HepG2 (cell line): ENCODE measurements at regions not wholly inside any gene's neighbourhood (a gene's known extent, or its start where the extent isn't known, plus 50 kb on each side); places are given as distances from the start of the nearest gene placed in this dataset.

Experiments used
- ATF5 ChIP-seq: sonication (generic); formaldehyde crosslinking; IDR thresholded peaks from 2 replicates; pipeline ENCODE4 v1.4.0; 2020; ENCODE audit warnings: mild to moderate bottlenecking, low read depth, missing genetic modification reagents
- CAMTA2 ChIP-seq: sonication (generic); formaldehyde crosslinking; IDR thresholded peaks from 2 replicates; pipeline ENCODE4 v1.4.0; 2020; ENCODE audit warnings: mild to moderate bottlenecking, missing genetic modification reagents, borderline replicate concordance
- CEBPG ChIP-seq: IDR thresholded peaks from 2 replicates; pipeline ENCODE4 v1.6.1; 2016
- HOXA9 ChIP-seq: sonication (generic); formaldehyde crosslinking; IDR thresholded peaks from 2 replicates; pipeline ENCODE4 v1.8.1; 2022; ENCODE audit warnings: missing genetic modification reagents, mild to moderate bottlenecking, moderate library complexity, borderline replicate concordance
- MAZ ChIP-seq, 2 experiments: sonication (generic) in 1 of 2; formaldehyde crosslinking in 1 of 2; IDR thresholded peaks; 2 replicates each; pipeline versions ENCODE4 v1.5.0 to v1.6.1; 2012 to 2020; ENCODE audit warnings: low read depth in 2 of 2, mild to moderate bottlenecking in 2 of 2, borderline replicate concordance in 1 of 2, improper control_type of control experiment in 1 of 2, low read length in 1 of 2, missing genetic modification reagents in 1 of 2, moderate library complexity in 1 of 2
- MNT ChIP-seq: fragments of 450-650 bp; IDR thresholded peaks from 2 replicates; pipeline ENCODE4 v1.6.1; 2016
- MTA1 ChIP-seq: sonication (generic); formaldehyde crosslinking; IDR thresholded peaks from 2 replicates; pipeline ENCODE4 v1.4.0; 2020; ENCODE audit warnings: missing genetic modification reagents, mild to moderate bottlenecking, borderline replicate concordance
- NR2F6 ChIP-seq, 2 experiments: IDR thresholded peaks; 2 replicates each; pipeline ENCODE4 v1.6.1; 2016; ENCODE audit warnings: antibody characterized with exemption in 1 of 2, mild to moderate bottlenecking in 1 of 2
- POLR2G ChIP-seq: fragments of 200-400 bp; formaldehyde crosslinking; IDR thresholded peaks from 2 replicates; pipeline ENCODE4 v1.6.1; 2018; ENCODE audit warnings: mild to moderate bottlenecking, low read depth, low read length, moderate library complexity
- SKI ChIP-seq: fragments of 450-650 bp; IDR thresholded peaks from one replicate; pipeline ENCODE4 v1.6.1; 2018; ENCODE audit warnings: mild to moderate bottlenecking; ENCODE audit not compliant: partially characterized antibody
- SNAPC2 ChIP-seq: sonication (generic); formaldehyde crosslinking; IDR thresholded peaks from 2 replicates; pipeline ENCODE4 v1.8.1; 2022; ENCODE audit warnings: mild to moderate bottlenecking, missing genetic modification reagents
- ZFP82 ChIP-seq: sonication (generic); formaldehyde crosslinking; IDR thresholded peaks from 2 replicates; pipeline ENCODE4 v1.5.1; 2020; ENCODE audit warnings: mild to moderate bottlenecking, missing genetic modification reagents, borderline replicate concordance
- ZNF234 ChIP-seq: sonication (generic); formaldehyde crosslinking; conservative IDR thresholded peaks from 2 replicates; pipeline ENCODE4 v1.5.1; 2020; ENCODE audit warnings: mild to moderate bottlenecking, missing genetic modification reagents
- ZNF251 ChIP-seq: sonication (generic); formaldehyde crosslinking; IDR thresholded peaks from 2 replicates; pipeline ENCODE4 v1.9.0; 2021; ENCODE audit warnings: mild to moderate bottlenecking, missing genetic modification reagents
- ZNF350 ChIP-seq: sonication (generic); formaldehyde crosslinking; IDR thresholded peaks from 2 replicates; pipeline ENCODE4 v1.4.0; 2020; ENCODE audit warnings: mild to moderate bottlenecking, low read depth, missing genetic modification reagents, borderline replicate concordance
- ZNF567 ChIP-seq: sonication (generic); formaldehyde crosslinking; IDR thresholded peaks from 2 replicates; pipeline ENCODE4 v1.8.1; 2023; ENCODE audit warnings: mild to moderate bottlenecking, missing genetic modification reagents, borderline replicate concordance
- ZNF615 ChIP-seq: sonication (generic); formaldehyde crosslinking; IDR thresholded peaks from 2 replicates; pipeline ENCODE4 v1.5.0; 2020; ENCODE audit warnings: mild to moderate bottlenecking, missing genetic modification reagents, borderline replicate concordance
- ZNF646 ChIP-seq: sonication (generic); formaldehyde crosslinking; IDR thresholded peaks from 2 replicates; pipeline ENCODE4 v1.9.0; 2021; ENCODE audit warnings: mild to moderate bottlenecking, missing genetic modification reagents
- ZNF672 ChIP-seq: sonication (generic); formaldehyde crosslinking; IDR thresholded peaks from 2 replicates; pipeline ENCODE4 v1.8.1; 2022; ENCODE audit warnings: missing genetic modification reagents
- ZNF720 ChIP-seq: sonication (generic); formaldehyde crosslinking; IDR thresholded peaks from 2 replicates; pipeline ENCODE4 v1.4.0; 2020; ENCODE audit warnings: missing genetic modification reagents
- ZNF780A ChIP-seq: sonication (generic); formaldehyde crosslinking; IDR thresholded peaks from 2 replicates; pipeline ENCODE4 v1.8.0; 2022; ENCODE audit warnings: mild to moderate bottlenecking, missing genetic modification reagents, moderate library complexity

- TF ChIP-seq ZNF646 (CRISPR knock-in tag) (peak; percentile 66; the same call in 1 of the 2 replicates), MNT (no peak), CAMTA2 (CRISPR knock-in tag) (no peak; the same call in 1 of the 2 replicates), ZNF720 (peak; percentile 95; the same call in 1 of the 2 replicates), HOXA9 (peak; percentile 97; the same call in 1 of the 2 replicates), SKI (no peak), ZNF672 (CRISPR knock-in tag) (no peak), ZNF615 (CRISPR knock-in tag) (peak; percentile 79; the same call in 1 of the 2 replicates), POLR2G (no peak), ATF5 (peak; percentile 93; the same call in 1 of the 2 replicates), ZNF234 (CRISPR knock-in tag) (no peak), SNAPC2 (peak; percentile 89; the same call in 1 of the 2 replicates), ZFP82 (CRISPR knock-in tag) (no peak), MTA1 (CRISPR knock-in tag) (no peak), NR2F6 (IDR thresholded peaks at IDR 0.05) (no peak), NR2F6 (CRISPR knock-in tag; IDR thresholded peaks at IDR 0.05) (peak; percentile 68), ZNF251 (CRISPR knock-in tag) (no peak; the same call in 1 of the 2 replicates), CEBPG (CRISPR knock-in tag) (peak; percentile 80), ZNF780A (CRISPR knock-in tag) (no peak), ZNF567 (CRISPR knock-in tag) (no peak), ZNF350 (CRISPR knock-in tag) (no peak), MAZ (IDR thresholded peaks at IDR 0.05; ENCODE audit: borderline replicate concordance, low read depth, low read length) (no peak), MAZ (CRISPR knock-in tag; IDR thresholded peaks at IDR 0.05; ENCODE audit: low read depth) (0 out of 2 replicates have a peak, but pooled peaks have one; percentile 34)
Observed at GRCh38 chr16:49158029-49158642, 123.5 kb downstream of the CBLN1 start (continued).
